Right lobe of liver (tissue), 4 donors: ENCODE measurements at regions not wholly inside any gene's neighbourhood (a gene's known extent, or its start where the extent isn't known, plus 50 kb on each side); places are given as distances from the start of the nearest gene placed in this dataset.

Experiments
- POLR2A ChIP-seq: fragments of 450-650 bp; IDR thresholded peaks from one replicate; pipeline ENCODE4 v1.6.1; 2017; ENCODE audit warnings: antibody characterized with exemption, mild to moderate bottlenecking
- TF ChIP-seq, protein P1 (sequence below), 4 donors: fragments of 200-600 bp in 3 of 4; fragments of 450-650 bp in 1 of 4; IDR thresholded peaks; one replicate each; pipeline versions ENCODE4 v1.5.1 to v1.8.0; 2016 to 2022; ENCODE audit warnings: antibody characterized with exemption in 4 of 4, mild to moderate bottlenecking in 2 of 4
- donor health status: DM: no; HTN: no; CAD: no.
- donor health status: DM: no; HTN: no; CAD: no.
- donor health status: DM: no; HTN: yes; CAD: no.

DNA sequence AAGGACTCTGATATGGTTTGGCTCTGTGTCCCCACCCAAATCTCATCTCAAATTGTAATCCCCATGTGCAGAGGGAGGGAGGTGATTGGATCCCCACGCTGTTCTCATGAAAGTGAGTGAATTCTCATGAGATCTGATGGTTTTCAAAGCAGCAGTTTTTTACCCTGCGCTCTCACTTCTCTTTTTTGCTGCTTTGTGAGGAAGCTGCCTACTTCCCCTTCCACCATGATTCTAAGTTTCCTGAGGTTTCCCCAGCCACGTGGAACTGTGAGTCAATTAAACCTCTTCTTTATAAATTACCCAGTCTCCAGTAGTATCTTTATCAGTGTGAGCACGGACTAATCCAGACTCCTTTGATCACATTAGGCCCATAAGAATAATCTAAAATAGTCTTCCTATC lies 719.7 kb upstream of the CDH8 start:
- TF ChIP-seq POLR2A: no peak
- TF ChIP-seq, protein P1, sequence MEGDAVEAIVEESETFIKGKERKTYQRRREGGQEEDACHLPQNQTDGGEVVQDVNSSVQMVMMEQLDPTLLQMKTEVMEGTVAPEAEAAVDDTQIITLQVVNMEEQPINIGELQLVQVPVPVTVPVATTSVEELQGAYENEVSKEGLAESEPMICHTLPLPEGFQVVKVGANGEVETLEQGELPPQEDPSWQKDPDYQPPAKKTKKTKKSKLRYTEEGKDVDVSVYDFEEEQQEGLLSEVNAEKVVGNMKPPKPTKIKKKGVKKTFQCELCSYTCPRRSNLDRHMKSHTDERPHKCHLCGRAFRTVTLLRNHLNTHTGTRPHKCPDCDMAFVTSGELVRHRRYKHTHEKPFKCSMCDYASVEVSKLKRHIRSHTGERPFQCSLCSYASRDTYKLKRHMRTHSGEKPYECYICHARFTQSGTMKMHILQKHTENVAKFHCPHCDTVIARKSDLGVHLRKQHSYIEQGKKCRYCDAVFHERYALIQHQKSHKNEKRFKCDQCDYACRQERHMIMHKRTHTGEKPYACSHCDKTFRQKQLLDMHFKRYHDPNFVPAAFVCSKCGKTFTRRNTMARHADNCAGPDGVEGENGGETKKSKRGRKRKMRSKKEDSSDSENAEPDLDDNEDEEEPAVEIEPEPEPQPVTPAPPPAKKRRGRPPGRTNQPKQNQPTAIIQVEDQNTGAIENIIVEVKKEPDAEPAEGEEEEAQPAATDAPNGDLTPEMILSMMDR (IDR thresholded peaks at IDR 0.05): no peak
